ENCODE measurements at regions not wholly inside any gene's neighbourhood (a gene's known extent, or its start where the extent isn't known, plus 50 kb on each side); places are given as distances from the start of the nearest gene placed in this dataset.

GRCh38 chr6:12394170-12394569 lies 104.0 kb downstream of the EDN1 start:
- no peak overlapping the region for H3K14ac ChIP-seq (ENCODE audit: insufficient read depth, low read length)
- H3K4me1 Mint-ChIP-seq: peaks cover 9 to 14% of the 10 kb centered on the region in 2 experiments; a peak in 3 of 4 replicates
- no peaks in the 10 kb centered on the region for H3K23me2 ChIP-seq (ENCODE audit: insufficient read length, low read depth, low read length, poor library complexity, severe bottlenecking)
- H3K9me3 ChIP-seq (ENCODE audit: control insufficient read depth, low read depth, low read length): no peaks in the 10 kb centered on the region
- H3K4me2 ChIP-seq (ENCODE audit: insufficient read depth, insufficient read length, low read length): no peak overlapping the region
- no peak overlapping the region for H2BK15ac ChIP-seq (ENCODE audit: low read depth, low read length)
- WGBS (ENCODE audit: extremely low coverage, insufficient read length, low lambda C conversion rate): no CpG with 5 or more reads among the region's 3 CpGs
- no peak overlapping the region for H3K9ac ChIP-seq (ENCODE audit: extremely low read depth, insufficient read length, low read length)
- no peak for DNase-seq
- H2AFZ ChIP-seq (ENCODE audit: low read length): no peak overlapping the region
- H2BK20ac ChIP-seq (ENCODE audit: low read depth, low read length, poor library complexity, severe bottlenecking): no peak overlapping the region
- no peak overlapping the region for H2BK12ac ChIP-seq (ENCODE audit: insufficient read length, low read depth, low read length)
- H3K27me3 ChIP-seq (ENCODE audit: insufficient read depth, low read length): no peaks in the 10 kb centered on the region
- H3K56ac ChIP-seq (ENCODE audit: insufficient read length, low read depth, low read length): no peak overlapping the region
- H3K9me3 Mint-ChIP-seq: no peaks in the 10 kb centered on the region
- no peaks in the 10 kb centered on the region for H4K20me1 ChIP-seq (ENCODE audit: control insufficient read depth, insufficient read depth, insufficient read length)
- H3K79me1 ChIP-seq (ENCODE audit: insufficient read depth, low read depth, low read length, poor library complexity, severe bottlenecking): no peaks in the 10 kb centered on the region
- no peak for TF ChIP-seq CTCF (conservative IDR thresholded peaks at IDR 0.05)
- peak overlapping the region in 1 of 3 experiments; percentile 75; a peak in 1 of 7 replicates for H3K27ac Mint-ChIP-seq
- no peak overlapping the region for H3K23ac ChIP-seq (ENCODE audit: insufficient read length, low read depth, low read length)
- no peak overlapping the region for H4K5ac ChIP-seq (ENCODE audit: insufficient read length, low read depth, low read length)
- H2BK120ac ChIP-seq (ENCODE audit: low read depth, low read length, poor library complexity, severe bottlenecking): no peak overlapping the region
- no peak overlapping the region for H4K8ac ChIP-seq (replicated peaks; ENCODE audit: insufficient read length, low read depth, low read length)
- no peak overlapping the region for H3T11ph ChIP-seq (ENCODE audit: low read length)
- no peaks in the 10 kb centered on the region for H3K27me3 Mint-ChIP-seq (ENCODE audit: low read depth)
- no peak overlapping the region for H3K4me3 Mint-ChIP-seq
- no peak overlapping the region for H2AK5ac ChIP-seq (ENCODE audit: insufficient read length, low read length)
- H3K27ac ChIP-seq (ENCODE audit: insufficient read length, low read depth, low read length): no peak overlapping the region
- no peaks in the 10 kb centered on the region; the same call in 1 of the 2 replicates for H3K4me1 ChIP-seq (ENCODE audit: insufficient read depth, low read length)
- no peaks in the 10 kb centered on the region for H3K36me3 Mint-ChIP-seq (ENCODE audit: insufficient read depth in 1 of 3, low read depth in 3 of 3)
- no peak overlapping the region for H2BK5ac ChIP-seq (ENCODE audit: insufficient read length, low read length)
- no peak overlapping the region for H4K91ac ChIP-seq (ENCODE audit: insufficient read length, low read depth, low read length)
- no peak overlapping the region for H3K4ac ChIP-seq (ENCODE audit: low read depth, low read length)
- no peak overlapping the region for H3K18ac ChIP-seq (ENCODE audit: insufficient read length, low read depth, low read length)
- H3K79me2 ChIP-seq (ENCODE audit: insufficient read depth, low read length): no peaks in the 10 kb centered on the region

All from H9 (cell line).